ENCODE measurements at regions not wholly inside any gene's neighbourhood (a gene's known extent, or its start where the extent isn't known, plus 50 kb on each side); places are given as distances from the start of the nearest gene placed in this dataset.

DNA sequence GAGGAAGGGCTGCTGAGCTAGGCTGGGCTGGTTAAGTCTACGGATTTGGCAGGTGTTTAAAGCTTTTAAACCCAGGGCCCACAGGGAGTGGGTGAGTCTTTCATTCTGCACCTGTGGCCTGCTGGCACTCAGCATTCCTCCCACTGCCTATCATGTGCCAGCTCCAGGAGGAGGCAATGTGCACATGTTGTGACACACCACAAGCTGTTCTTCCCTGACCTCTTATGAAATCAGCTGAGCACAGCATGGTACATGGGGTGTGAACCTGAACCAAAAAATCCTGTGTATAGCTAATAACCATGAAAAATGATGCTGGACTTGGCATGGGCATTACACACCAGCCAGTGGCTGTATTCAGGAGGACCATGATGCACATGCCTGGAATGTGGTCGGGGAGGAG is 297.9 kb upstream of the MMADHC start:
- Mint-ChIP-seq H3K27ac (no peak overlapping the region), H3K9me3 (peaks cover 0 to 12% (median 0%) of the 10 kb centered on the region in 11 donors), H3K4me1 (peaks cover 0 to 3% (median 0%) of the 10 kb centered on the region in 7 donors), H3K36me3 (no peaks in the 10 kb centered on the region), H3K4me3 (no peak overlapping the region), H3K27me3 (no peaks in the 10 kb centered on the region)
- Histone ChIP-seq H3K27ac (ENCODE audit: low read depth, low read length) (no peak overlapping the region), H3K4me3 (ENCODE audit: low read length) (no peak overlapping the region), H3K36me3 (ENCODE audit: control insufficient read depth in 2 of 3, insufficient read depth in 3 of 3, low read length in 3 of 3) (no peaks in the 10 kb centered on the region), H3K9me3 (ENCODE audit: control insufficient read depth in 2 of 3, low read length in 3 of 3) (no peaks in the 10 kb centered on the region), H3K27me3 (ENCODE audit: control insufficient read depth in 2 of 2, insufficient read depth in 2 of 2, low read length in 2 of 2) (no peaks in the 10 kb centered on the region), H3K4me1 (ENCODE audit: control insufficient read depth in 2 of 2, insufficient read depth in 2 of 2, low read length in 2 of 2) (no peaks in the 10 kb centered on the region)
- CTCF ChIA-PET: no interaction called here
- DNase-seq: no peak
- POLR2A ChIA-PET: no interaction called here
- intact Hi-C loops (cut with micrococcal nuclease): no loop called here
- ATAC-seq: no peak

GRCh38 chr2:149884871-149885270 is 297.3 kb upstream of the MMADHC start:
- DNase-seq: no peak
- H3K27ac Mint-ChIP-seq: no peak overlapping the region
- CTCF ChIA-PET: no interaction called here
- no peaks in the 10 kb centered on the region for H3K36me3 ChIP-seq (ENCODE audit: control insufficient read depth in 2 of 3, insufficient read depth in 3 of 3, low read length in 3 of 3)
- intact Hi-C loops (cut with micrococcal nuclease): no loop called here
- H3K4me3 Mint-ChIP-seq: no peak overlapping the region
- POLR2A ChIA-PET: no interaction called here
- H3K9me3 ChIP-seq (ENCODE audit: control insufficient read depth in 2 of 3, low read length in 3 of 3): no peaks in the 10 kb centered on the region
- no peak overlapping the region for H3K4me3 ChIP-seq (ENCODE audit: low read length)
- peaks cover 0 to 11% (median 0%) of the 10 kb centered on the region in 11 donors for H3K9me3 Mint-ChIP-seq
- no peaks in the 10 kb centered on the region for H3K27me3 ChIP-seq (ENCODE audit: control insufficient read depth in 2 of 2, insufficient read depth in 2 of 2, low read length in 2 of 2)
- no peaks in the 10 kb centered on the region for H3K27me3 Mint-ChIP-seq
- peaks cover 0 to 3% (median 0%) of the 10 kb centered on the region in 7 donors for H3K4me1 Mint-ChIP-seq
- no peaks in the 10 kb centered on the region for H3K4me1 ChIP-seq (ENCODE audit: control insufficient read depth in 2 of 2, insufficient read depth in 2 of 2, low read length in 2 of 2)
- H3K36me3 Mint-ChIP-seq: no peaks in the 10 kb centered on the region
- H3K27ac ChIP-seq (ENCODE audit: low read depth, low read length): no peak overlapping the region
- ATAC-seq: no peak

DNA sequence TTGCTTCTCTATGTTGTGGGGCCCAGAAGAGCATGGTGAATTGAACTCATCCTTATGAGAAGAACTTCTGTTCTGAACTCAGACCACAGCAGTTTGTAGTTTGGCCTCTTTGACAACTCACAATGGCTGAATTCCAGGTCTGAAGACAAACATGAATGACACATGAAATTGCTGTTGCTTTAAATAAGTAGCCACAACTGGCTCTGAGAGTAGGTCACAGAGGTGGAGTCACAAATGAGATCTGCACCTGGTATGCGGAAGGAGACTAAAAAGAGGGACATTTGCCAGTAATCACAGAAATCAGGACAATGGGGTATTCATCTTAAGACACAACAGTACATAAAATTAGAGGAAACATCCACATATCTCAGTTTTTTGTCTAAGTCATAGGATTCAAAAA is 290.3 kb upstream of the MMADHC start:
- no peak for ATAC-seq
- CTCF ChIA-PET: no interaction called here
- peaks cover 0 to 10% (median 4%) of the 10 kb centered on the region in 11 donors for H3K9me3 Mint-ChIP-seq
- Histone ChIP-seq H3K4me1 (ENCODE audit: control insufficient read depth in 2 of 2, insufficient read depth in 2 of 2, low read length in 2 of 2) (no peaks in the 10 kb centered on the region), H3K27ac (ENCODE audit: low read depth, low read length) (no peak overlapping the region), H3K36me3 (ENCODE audit: control insufficient read depth in 2 of 3, insufficient read depth in 3 of 3, low read length in 3 of 3) (no peaks in the 10 kb centered on the region), H3K4me3 (ENCODE audit: low read length) (no peak overlapping the region), H3K9me3 (ENCODE audit: control insufficient read depth in 2 of 3, low read length in 3 of 3) (no peaks in the 10 kb centered on the region), H3K27me3 (ENCODE audit: control insufficient read depth in 2 of 2, insufficient read depth in 2 of 2, low read length in 2 of 2) (no peaks in the 10 kb centered on the region)
- intact Hi-C loops (cut with micrococcal nuclease): no loop called here
- peaks cover 0 to 3% (median 0%) of the 10 kb centered on the region in 7 donors for H3K4me1 Mint-ChIP-seq
- POLR2A ChIA-PET: no interaction called here
- H3K36me3 Mint-ChIP-seq: no peaks in the 10 kb centered on the region
- no peak overlapping the region for H3K4me3 Mint-ChIP-seq
- DNase-seq: no peak
- H3K27ac Mint-ChIP-seq: no peak overlapping the region
- H3K27me3 Mint-ChIP-seq: peaks cover 0 to 4% (median 0%) of the 10 kb centered on the region in 5 donors

- CTCF ChIA-PET: no interaction called here
- Histone ChIP-seq H3K4me1 (ENCODE audit: control insufficient read depth in 2 of 2, insufficient read depth in 2 of 2, low read length in 2 of 2) (no peaks in the 10 kb centered on the region), H3K27ac (ENCODE audit: low read depth, low read length) (no peak overlapping the region), H3K9me3 (ENCODE audit: control insufficient read depth in 2 of 3, low read length in 3 of 3) (no peaks in the 10 kb centered on the region), H3K36me3 (ENCODE audit: control insufficient read depth in 2 of 3, insufficient read depth in 3 of 3, low read length in 3 of 3) (no peaks in the 10 kb centered on the region), H3K4me3 (ENCODE audit: low read length) (no peak overlapping the region), H3K27me3 (ENCODE audit: control insufficient read depth in 2 of 2, insufficient read depth in 2 of 2, low read length in 2 of 2) (no peaks in the 10 kb centered on the region)
- no peak for ATAC-seq
- H3K4me3 Mint-ChIP-seq: no peak overlapping the region
- POLR2A ChIA-PET: no interaction called here
- intact Hi-C loops (cut with micrococcal nuclease): no loop called here
- peaks cover 0 to 4% (median 0%) of the 10 kb centered on the region in 5 donors for H3K27me3 Mint-ChIP-seq
- H3K36me3 Mint-ChIP-seq: no peaks in the 10 kb centered on the region
- peaks cover 0 to 10% (median 4%) of the 10 kb centered on the region in 11 donors for H3K9me3 Mint-ChIP-seq
- DNase-seq: no peak
- no peak overlapping the region for H3K27ac Mint-ChIP-seq
- peaks cover 0 to 3% (median 0%) of the 10 kb centered on the region in 7 donors for H3K4me1 Mint-ChIP-seq
These were observed 289.5 kb upstream of the MMADHC start for GRCh38 chr2:149877074-149877473.

- H3K4me3 ChIP-seq (ENCODE audit: low read length): no peak overlapping the region
- Mint-ChIP-seq H3K9me3 (peaks cover 0 to 9% (median 2%) of the 10 kb centered on the region in 11 donors), H3K27me3 (no peaks in the 10 kb centered on the region), H3K4me3 (no peak overlapping the region), H3K27ac (no peak overlapping the region), H3K36me3 (no peaks in the 10 kb centered on the region), H3K4me1 (no peaks in the 10 kb centered on the region)
- no peaks in the 10 kb centered on the region for H3K27me3 ChIP-seq (ENCODE audit: control insufficient read depth in 2 of 2, insufficient read depth in 2 of 2, low read length in 2 of 2)
- intact Hi-C loops (cut with micrococcal nuclease): no loop called here
- ChIA-PET CTCF (no interaction called here), POLR2A (no interaction called here)
- ATAC-seq (no peak), DNase-seq (no peak)
- no peak overlapping the region for H3K27ac ChIP-seq (ENCODE audit: low read depth, low read length)
- no peaks in the 10 kb centered on the region for H3K36me3 ChIP-seq (ENCODE audit: control insufficient read depth in 2 of 3, insufficient read depth in 3 of 3, low read length in 3 of 3)
- no peaks in the 10 kb centered on the region for H3K9me3 ChIP-seq (ENCODE audit: control insufficient read depth in 2 of 3, low read length in 3 of 3)
- H3K4me1 ChIP-seq (ENCODE audit: control insufficient read depth in 2 of 2, insufficient read depth in 2 of 2, low read length in 2 of 2): no peaks in the 10 kb centered on the region
These were observed 286.4 kb upstream of the MMADHC start for GRCh38 chr2:149873936-149874335.

- H3K9me3 ChIP-seq (ENCODE audit: control insufficient read depth in 2 of 3, low read length in 3 of 3): no peaks in the 10 kb centered on the region
- CTCF ChIA-PET: no interaction called here
- H3K4me1 ChIP-seq (ENCODE audit: control insufficient read depth in 2 of 2, insufficient read depth in 2 of 2, low read length in 2 of 2): no peaks in the 10 kb centered on the region
- Mint-ChIP-seq H3K4me3 (no peak overlapping the region), H3K9me3 (peaks cover 0 to 11% (median 0%) of the 10 kb centered on the region in 11 donors), H3K4me1 (no peaks in the 10 kb centered on the region), H3K27me3 (no peaks in the 10 kb centered on the region), H3K36me3 (no peaks in the 10 kb centered on the region), H3K27ac (no peak overlapping the region)
- H3K4me3 ChIP-seq (ENCODE audit: low read length): no peak overlapping the region
- POLR2A ChIA-PET: no interaction called here
- intact Hi-C loops (cut with micrococcal nuclease): no loop called here
- ATAC-seq: no peak
- no peak overlapping the region for H3K27ac ChIP-seq (ENCODE audit: low read depth, low read length)
- no peaks in the 10 kb centered on the region for H3K27me3 ChIP-seq (ENCODE audit: control insufficient read depth in 2 of 2, insufficient read depth in 2 of 2, low read length in 2 of 2)
- DNase-seq: no peak
- no peaks in the 10 kb centered on the region for H3K36me3 ChIP-seq (ENCODE audit: control insufficient read depth in 2 of 3, insufficient read depth in 3 of 3, low read length in 3 of 3)
These were observed 285.1 kb upstream of the MMADHC start for GRCh38 chr2:149872638-149873150.

- ATAC-seq (no peak), DNase-seq (no peak)
- Mint-ChIP-seq H3K27me3 (no peaks in the 10 kb centered on the region), H3K4me1 (no peaks in the 10 kb centered on the region), H3K4me3 (no peak overlapping the region), H3K27ac (no peak overlapping the region), H3K9me3 (peaks cover 0 to 16% (median 0%) of the 10 kb centered on the region in 11 donors), H3K36me3 (no peaks in the 10 kb centered on the region)
- ChIA-PET POLR2A (no interaction called here), CTCF (no interaction called here)
- intact Hi-C loops (cut with micrococcal nuclease): no loop called here
- H3K27ac ChIP-seq (ENCODE audit: low read depth, low read length): no peak overlapping the region
- no peak overlapping the region for H3K4me3 ChIP-seq (ENCODE audit: low read length)
- H3K36me3 ChIP-seq (ENCODE audit: control insufficient read depth in 2 of 3, insufficient read depth in 3 of 3, low read length in 3 of 3): no peaks in the 10 kb centered on the region
- H3K27me3 ChIP-seq (ENCODE audit: control insufficient read depth in 2 of 2, insufficient read depth in 2 of 2, low read length in 2 of 2): no peaks in the 10 kb centered on the region
- H3K9me3 ChIP-seq (ENCODE audit: control insufficient read depth in 2 of 3, low read length in 3 of 3): no peaks in the 10 kb centered on the region
- H3K4me1 ChIP-seq (ENCODE audit: control insufficient read depth in 2 of 2, insufficient read depth in 2 of 2, low read length in 2 of 2): no peaks in the 10 kb centered on the region
These were observed 284.5 kb upstream of the MMADHC start for GRCh38 chr2:149872041-149872440.

Measured in naive thymus-derived CD4-positive, alpha-beta T cell (primary cell).